ENCODE measurements at regions not wholly inside any gene's neighbourhood (a gene's known extent, or its start where the extent isn't known, plus 50 kb on each side); places are given as distances from the start of the nearest gene placed in this dataset.

DNA sequence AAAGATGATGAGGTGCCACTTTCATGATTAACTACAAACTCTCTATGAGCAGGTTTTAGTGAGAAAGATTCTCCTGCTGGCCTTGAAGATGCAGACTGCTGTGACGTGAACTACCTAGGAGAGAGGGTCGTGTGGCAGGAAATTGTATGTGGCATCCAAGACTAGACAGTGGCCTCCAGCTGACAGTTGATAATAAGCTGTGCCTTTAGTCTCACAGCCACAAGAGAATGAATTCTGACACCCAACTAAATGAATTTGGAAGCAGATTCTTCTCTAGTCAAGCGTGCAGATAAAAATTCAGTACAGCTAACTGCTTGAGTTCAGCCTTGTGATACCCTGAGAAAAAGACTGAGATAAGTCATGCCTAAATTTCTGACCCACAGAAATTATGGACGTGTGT lies 169.0 kb upstream of the COL3A1 start:
- Histone ChIP-seq H3K4me1 (no peaks in the 10 kb centered on the region), H3K27me3 (no peaks in the 10 kb centered on the region), H3K36me3 (no peaks in the 10 kb centered on the region), H3K27ac (no peak overlapping the region), H3K9me3 (peaks cover 0 to 39% (median 18%) of the 10 kb centered on the region in 12 donors), H3K4me3 (no peak overlapping the region)
- no peak for TF ChIP-seq POLR2A (IDR thresholded peaks at IDR 0.05)
- no peak for TF ChIP-seq CTCF (IDR thresholded peaks at IDR 0.05)
- DNase-seq = no peak
- no peak for ATAC-seq
- intact Hi-C loops (cut with DNase I) = no loop called here
- 66 to 79% (median 70%) methylated on average over 4 of the region's 4 CpGs for WGBS, 4 donors

GRCh38 chr2:188808947-188809355 lies 165.2 kb upstream of the COL3A1 start:
- Histone ChIP-seq H3K27me3 (no peaks in the 10 kb centered on the region), H3K4me3 (no peak overlapping the region), H3K27ac (no peak overlapping the region), H3K36me3 (no peaks in the 10 kb centered on the region), H3K4me1 (no peaks in the 10 kb centered on the region), H3K9me3 (peaks cover 0 to 14% (median 0%) of the 10 kb centered on the region in 12 donors)
- TF ChIP-seq CTCF (IDR thresholded peaks at IDR 0.05) = no peak
- TF ChIP-seq POLR2A (IDR thresholded peaks at IDR 0.05) = no peak
- ATAC-seq (no peak), DNase-seq (no peak)
- intact Hi-C loops (cut with DNase I) = no loop called here

- TF ChIP-seq CTCF (IDR thresholded peaks at IDR 0.05) = no peak
- no peak for TF ChIP-seq POLR2A (IDR thresholded peaks at IDR 0.05)
- no peaks in the 10 kb centered on the region for H3K27me3 ChIP-seq
- ATAC-seq = no peak
- H3K36me3 ChIP-seq = no peaks in the 10 kb centered on the region
- peaks cover 0 to 8% (median 0%) of the 10 kb centered on the region in 12 donors for H3K9me3 ChIP-seq
- intact Hi-C loops (cut with DNase I) = no loop called here
- no peak overlapping the region for H3K27ac ChIP-seq
- WGBS, 4 donors = 77 to 88% (median 81%) methylated on average over 2 of the region's 2 CpGs
- no peak overlapping the region for H3K4me3 ChIP-seq
- H3K4me1 ChIP-seq = no peaks in the 10 kb centered on the region
- no peak for DNase-seq
Measured at GRCh38 chr2:188810586-188810985, 163.6 kb upstream of the COL3A1 start.

DNA sequence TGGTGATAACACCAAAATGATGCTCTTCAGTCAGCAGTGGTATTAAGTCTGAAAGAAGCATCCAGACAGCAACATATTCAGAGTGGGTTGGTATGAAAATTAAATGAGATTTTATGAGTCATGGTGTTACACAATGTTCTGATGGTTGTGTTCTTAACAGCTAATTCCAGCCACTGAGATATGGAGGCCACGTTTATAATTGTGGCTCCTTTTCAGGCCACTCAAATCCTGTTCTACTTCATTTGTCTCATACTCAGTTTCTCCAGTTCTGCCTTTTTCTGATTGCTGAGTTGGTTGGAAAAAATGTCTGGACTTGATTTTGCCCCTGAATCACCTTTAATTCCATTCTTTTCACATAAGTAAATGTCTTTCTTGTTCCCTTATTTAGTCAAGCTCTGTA lies 162.7 kb upstream of the COL3A1 start:
- H3K4me1 ChIP-seq = no peaks in the 10 kb centered on the region
- 43 to 57% (median 52%) methylated on average over 1 of the region's 1 CpG for WGBS, 4 donors
- TF ChIP-seq POLR2A (IDR thresholded peaks at IDR 0.05) (no peak), CTCF (IDR thresholded peaks at IDR 0.05) (no peak)
- no peak overlapping the region for H3K4me3 ChIP-seq
- ATAC-seq = peak in 3 of 4 donors; percentile 30 to 92 (median 73)
- no peaks in the 10 kb centered on the region for H3K36me3 ChIP-seq
- intact Hi-C loops (cut with DNase I) = no loop called here
- H3K27me3 ChIP-seq = no peaks in the 10 kb centered on the region
- no peak overlapping the region for H3K27ac ChIP-seq
- DNase-seq = no peak
- peaks cover 0 to 1% (median 0%) of the 10 kb centered on the region in 12 donors for H3K9me3 ChIP-seq

All from heart left ventricle (tissue), 16 donors.